ENCODE measurements at regions not wholly inside any gene's neighbourhood (a gene's known extent, or its start where the extent isn't known, plus 50 kb on each side); places are given as distances from the start of the nearest gene placed in this dataset.

DNA sequence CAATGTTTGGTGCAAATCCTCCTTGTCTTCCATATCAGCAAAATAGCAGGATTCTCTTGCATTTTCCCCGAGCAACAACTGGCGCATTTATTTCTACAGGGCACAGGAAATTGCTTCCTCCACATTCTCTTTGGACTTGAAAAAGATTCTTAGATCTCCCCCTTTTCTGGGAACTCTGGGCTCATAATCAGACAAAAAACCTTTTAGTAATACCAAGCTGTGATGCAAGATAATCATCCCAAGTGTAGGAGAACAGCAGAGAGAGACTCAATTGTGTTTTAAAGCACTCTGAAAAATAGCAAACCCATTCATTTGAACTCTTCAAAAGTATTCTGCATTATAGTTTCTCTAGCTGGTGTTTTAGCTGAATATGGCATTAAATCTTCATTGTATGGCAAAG, 419.6 kb upstream of the NPVF start (continued):
- TF ChIP-seq MYC (IDR thresholded peaks at IDR 0.05; ENCODE audit: borderline replicate concordance, low read length) (no peak), POLR2A (IDR thresholded peaks at IDR 0.05; ENCODE audit: low read length) (no peak), HDAC2 (IDR thresholded peaks at IDR 0.05) (no peak), JUN (IDR thresholded peaks at IDR 0.05) (no peak), GATA3 (IDR thresholded peaks at IDR 0.05; ENCODE audit: borderline replicate concordance) (no peak)

DNA sequence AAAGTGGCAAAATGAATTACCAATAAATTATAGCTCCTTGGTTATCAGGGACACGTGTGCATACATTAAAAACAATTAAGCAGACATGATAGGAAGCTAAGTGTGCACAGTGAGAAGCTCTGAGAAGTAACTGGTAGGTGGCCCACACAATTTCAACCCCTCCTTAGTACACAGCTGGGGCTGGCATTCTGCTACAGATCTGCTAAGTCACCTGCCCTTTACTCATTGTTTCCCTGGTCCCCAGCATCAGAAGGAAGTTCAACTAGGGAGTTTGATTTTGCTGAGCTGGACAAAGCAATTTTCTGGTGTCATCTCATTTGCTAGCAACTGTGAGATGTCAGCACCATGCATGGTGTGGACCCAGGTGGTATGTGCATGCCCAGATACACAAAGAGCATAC, 424.1 kb upstream of the NPVF start:
- H3K4me2 ChIP-seq: no peak overlapping the region
- POLR2A ChIA-PET: no interaction called here
- DNase-seq (ENCODE audit: low read depth in 1 of 2, low spot score in 1 of 2) (no peak), FAIRE-seq (no peak), ATAC-seq (no peak)
- H3K4me1 ChIP-seq: no peaks in the 10 kb centered on the region
- no peak overlapping the region for H3K4me3 ChIP-seq
- WGBS (ENCODE audit: missing lambda C conversion rate): 6% methylated on average over 1 of the region's 1 CpG
- no peak overlapping the region for H3K27ac ChIP-seq
- TF ChIP-seq CHD4 (IDR thresholded peaks at IDR 0.05; ENCODE audit: borderline replicate concordance) (no peak), GATA3 (IDR thresholded peaks at IDR 0.05; ENCODE audit: borderline replicate concordance) (no peak), MAFK (IDR thresholded peaks at IDR 0.05; ENCODE audit: partially characterized antibody) (no peak), JUN (IDR thresholded peaks at IDR 0.05) (no peak), CHD2 (IDR thresholded peaks at IDR 0.05; ENCODE audit: low read length, partially characterized antibody) (no peak), POLR2A (IDR thresholded peaks at IDR 0.05; ENCODE audit: low read length) (no peak), CBX8 (IDR thresholded peaks at IDR 0.05) (no peak), ZNF302 (CRISPR knock-in tag; IDR thresholded peaks at IDR 0.05) (no peak), HOXB13 (CRISPR knock-in tag; IDR thresholded peaks at IDR 0.05; ENCODE audit: low read depth) (no peak), MAZ (IDR thresholded peaks at IDR 0.05; ENCODE audit: borderline replicate concordance, low read depth, low read length) (no peak), ZFP36 (IDR thresholded peaks at IDR 0.05; ENCODE audit: borderline replicate concordance, partially characterized antibody) (no peak), PHF8 (IDR thresholded peaks at IDR 0.05; ENCODE audit: borderline replicate concordance, low read depth) (no peak), NFE2L2 (conservative IDR thresholded peaks at IDR 0.05; ENCODE audit: low read length) (no peak), FOSB (CRISPR knock-in tag; IDR thresholded peaks at IDR 0.05) (no peak)
- TF ChIP-seq, protein P1, sequence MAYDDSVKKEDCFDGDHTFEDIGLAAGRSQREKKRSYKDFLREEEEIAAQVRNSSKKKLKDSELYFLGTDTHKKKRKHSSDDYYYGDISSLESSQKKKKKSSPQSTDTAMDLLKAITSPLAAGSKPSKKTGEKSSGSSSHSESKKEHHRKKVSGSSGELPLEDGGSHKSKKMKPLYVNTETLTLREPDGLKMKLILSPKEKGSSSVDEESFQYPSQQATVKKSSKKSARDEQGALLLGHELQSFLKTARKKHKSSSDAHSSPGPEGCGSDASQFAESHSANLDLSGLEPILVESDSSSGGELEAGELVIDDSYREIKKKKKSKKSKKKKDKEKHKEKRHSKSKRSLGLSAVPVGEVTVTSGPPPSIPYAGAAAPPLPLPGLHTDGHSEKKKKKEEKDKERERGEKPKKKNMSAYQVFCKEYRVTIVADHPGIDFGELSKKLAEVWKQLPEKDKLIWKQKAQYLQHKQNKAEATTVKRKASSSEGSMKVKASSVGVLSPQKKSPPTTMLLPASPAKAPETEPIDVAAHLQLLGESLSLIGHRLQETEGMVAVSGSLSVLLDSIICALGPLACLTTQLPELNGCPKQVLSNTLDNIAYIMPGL (CRISPR knock-in tag; IDR thresholded peaks at IDR 0.05; ENCODE audit: borderline replicate concordance): no peak
- TF ChIP-seq, protein P2, sequence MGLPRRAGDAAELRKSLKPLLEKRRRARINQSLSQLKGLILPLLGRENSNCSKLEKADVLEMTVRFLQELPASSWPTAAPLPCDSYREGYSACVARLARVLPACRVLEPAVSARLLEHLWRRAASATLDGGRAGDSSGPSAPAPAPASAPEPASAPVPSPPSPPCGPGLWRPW (IDR thresholded peaks at IDR 0.05): no peak
- no peaks in the 10 kb centered on the region for H3K9me3 ChIP-seq
- CTCF ChIA-PET: no interaction called here

DNA sequence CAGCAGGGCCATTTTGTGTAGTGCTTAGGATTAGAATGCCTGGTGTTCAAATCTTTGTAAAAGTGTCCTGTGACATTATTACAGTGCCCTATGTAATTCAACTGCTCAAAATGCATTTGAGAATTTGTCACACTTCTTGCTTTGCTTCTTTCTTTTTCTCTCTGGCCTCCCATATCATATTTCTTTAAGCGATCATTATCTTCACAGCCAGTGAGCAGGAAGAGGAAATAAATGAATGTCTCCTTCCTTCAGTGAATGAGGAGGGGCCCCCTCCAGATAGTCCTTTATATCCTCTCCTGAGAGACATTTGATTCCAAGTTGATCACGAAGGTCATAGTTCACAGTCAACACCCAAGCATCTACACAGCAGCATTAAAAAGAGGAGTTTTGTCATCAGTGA, 425.1 kb upstream of the NPVF start:
- CTCF ChIA-PET: no interaction called here
- H3K27ac ChIP-seq: no peak overlapping the region
- POLR2A ChIA-PET: no interaction called here
- TF ChIP-seq BHLHE40 (IDR thresholded peaks at IDR 0.05; ENCODE audit: low read depth, low read length) (no peak), ZNF302 (CRISPR knock-in tag; IDR thresholded peaks at IDR 0.05) (no peak), FOXS1 (CRISPR knock-in tag; IDR thresholded peaks at IDR 0.05) (no peak), EP300 (IDR thresholded peaks at IDR 0.05) (no peak), ESRRA (IDR thresholded peaks at IDR 0.05; ENCODE audit: borderline replicate concordance, low read length) (no peak), NFE2L2 (conservative IDR thresholded peaks at IDR 0.05; ENCODE audit: low read length) (no peak), TFCP2L1 (CRISPR knock-in tag; IDR thresholded peaks at IDR 0.05) (no peak), ZSCAN20 (CRISPR knock-in tag; IDR thresholded peaks at IDR 0.05) (no peak), RCOR1 (IDR thresholded peaks at IDR 0.05; ENCODE audit: low read depth, low read length) (no peak), RAD21 (conservative IDR thresholded peaks at IDR 0.05 in 1 of 2, IDR thresholded peaks at IDR 0.05 in 1 of 2) (no peak), HOXB5 (CRISPR knock-in tag; IDR thresholded peaks at IDR 0.05) (no peak), NR3C1 (IDR thresholded peaks at IDR 0.05) (no peak)
- TF ChIP-seq, protein P3, sequence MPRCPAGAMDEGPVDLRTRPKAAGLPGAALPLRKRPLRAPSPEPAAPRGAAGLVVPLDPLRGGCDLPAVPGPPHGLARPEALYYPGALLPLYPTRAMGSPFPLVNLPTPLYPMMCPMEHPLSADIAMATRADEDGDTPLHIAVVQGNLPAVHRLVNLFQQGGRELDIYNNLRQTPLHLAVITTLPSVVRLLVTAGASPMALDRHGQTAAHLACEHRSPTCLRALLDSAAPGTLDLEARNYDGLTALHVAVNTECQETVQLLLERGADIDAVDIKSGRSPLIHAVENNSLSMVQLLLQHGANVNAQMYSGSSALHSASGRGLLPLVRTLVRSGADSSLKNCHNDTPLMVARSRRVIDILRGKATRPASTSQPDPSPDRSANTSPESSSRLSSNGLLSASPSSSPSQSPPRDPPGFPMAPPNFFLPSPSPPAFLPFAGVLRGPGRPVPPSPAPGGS (IDR thresholded peaks at IDR 0.05): no peak
- TF ChIP-seq, protein P4, sequence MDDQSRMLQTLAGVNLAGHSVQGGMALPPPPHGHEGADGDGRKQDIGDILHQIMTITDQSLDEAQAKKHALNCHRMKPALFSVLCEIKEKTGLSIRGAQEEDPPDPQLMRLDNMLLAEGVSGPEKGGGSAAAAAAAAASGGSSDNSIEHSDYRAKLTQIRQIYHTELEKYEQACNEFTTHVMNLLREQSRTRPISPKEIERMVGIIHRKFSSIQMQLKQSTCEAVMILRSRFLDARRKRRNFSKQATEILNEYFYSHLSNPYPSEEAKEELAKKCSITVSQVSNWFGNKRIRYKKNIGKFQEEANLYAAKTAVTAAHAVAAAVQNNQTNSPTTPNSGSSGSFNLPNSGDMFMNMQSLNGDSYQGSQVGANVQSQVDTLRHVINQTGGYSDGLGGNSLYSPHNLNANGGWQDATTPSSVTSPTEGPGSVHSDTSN (IDR thresholded peaks at IDR 0.05): no peak
- FAIRE-seq (no peak), ATAC-seq (no peak), DNase-seq (ENCODE audit: low read depth in 1 of 2, low spot score in 1 of 2) (no peak)
- no peaks in the 10 kb centered on the region for H3K9me3 ChIP-seq
- no peak overlapping the region for H3K4me3 ChIP-seq
- H3K4me2 ChIP-seq: no peak overlapping the region
- H3K4me1 ChIP-seq: no peaks in the 10 kb centered on the region
- 43% methylated on average over 2 of the region's 2 CpGs for WGBS (ENCODE audit: missing lambda C conversion rate)

All from A549 (cell line).